ENCODE measurements at regions not wholly inside any gene's neighbourhood (a gene's known extent, or its start where the extent isn't known, plus 50 kb on each side); places are given as distances from the start of the nearest gene placed in this dataset.
A peak's percentile ranks its signal among the peaks of the same experiment; 100 is the strongest.

DNA sequence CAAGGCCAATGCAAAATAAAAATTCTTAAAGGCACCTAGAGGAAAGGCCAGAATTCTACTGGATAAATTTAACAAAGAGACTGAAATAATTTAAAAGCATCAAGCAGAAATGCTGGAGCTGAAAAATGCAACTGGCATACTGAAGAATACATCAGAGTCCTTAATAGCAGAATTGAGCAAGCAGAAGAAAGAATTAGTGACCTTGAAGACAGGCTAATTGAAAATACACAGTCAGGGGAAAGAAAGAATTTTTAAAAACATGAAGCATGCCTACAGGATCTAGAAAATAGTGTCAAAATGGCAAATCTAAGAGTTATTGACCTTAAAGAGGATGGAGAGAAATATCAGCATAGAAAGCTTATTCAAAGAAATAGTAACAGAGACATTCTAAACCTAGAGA, 371.7 kb downstream of the KLHL13 start:
- no peak for DNase-seq (ENCODE audit: extremely low read depth in 1 of 4, low spot score in 3 of 4)
- ATAC-seq, result no peak
- no peak for FAIRE-seq
- in situ Hi-C loops (cut with MboI), result no loop called here
- H3K9me3 ChIP-seq (replicated peaks; ENCODE audit: control insufficient read depth, insufficient read depth, low read depth, low read length), result no peaks in the 10 kb centered on the region
- H4K20me1 ChIP-seq (replicated peaks; ENCODE audit: control insufficient read depth, insufficient read depth, low read length), result no peaks in the 10 kb centered on the region
- H3K4me2 ChIP-seq (ENCODE audit: insufficient read depth, low read length), result no peak overlapping the region
- no TSS peak for BruUV-seq (replicated peaks)
- no peaks in the 10 kb centered on the region for H3K27me3 ChIP-seq (ENCODE audit: control insufficient read depth in 2 of 2, insufficient read depth in 2 of 2, low read length in 2 of 2)
- intact Hi-C loops (cut with micrococcal nuclease), result no loop called here
- TF ChIP-seq ZFP30 (CRISPR knock-in tag; IDR thresholded peaks at IDR 0.05; ENCODE audit: borderline replicate concordance), result 0 out of 2 replicates have a peak, but pooled peaks have one; percentile 63
- TF ChIP-seq ZNF384 (IDR thresholded peaks at IDR 0.05; ENCODE audit: low read depth, low read length), result no peak
- no peaks in the 10 kb centered on the region for H3K9me1 ChIP-seq (ENCODE audit: control insufficient read depth, insufficient read depth, low read length)
- ChIA-PET CTCF (ENCODE audit: low intra/inter-chr PET ratio) (no interaction called here), POLR2A (no interaction called here)
- no peak overlapping the region for H3K27ac ChIP-seq (ENCODE audit: extremely low read depth, low read depth, low read length)
- H3K9ac ChIP-seq (ENCODE audit: insufficient read depth in 1 of 2, low read depth in 2 of 2, low read length in 2 of 2), result no peak overlapping the region
- H3K79me2 ChIP-seq (ENCODE audit: control insufficient read depth, insufficient read depth, low read length), result no peaks in the 10 kb centered on the region
- no peaks in the 10 kb centered on the region for H3K36me3 ChIP-seq (ENCODE audit: control insufficient read depth, insufficient read depth, low read length)
- no peak overlapping the region for H2AFZ ChIP-seq (ENCODE audit: low read depth, low read length)
- no peak overlapping the region for H3K4me3 ChIP-seq
- no peaks in the 10 kb centered on the region for H3K4me1 ChIP-seq (replicated peaks in 1 of 2; ENCODE audit: control insufficient read depth in 2 of 2, insufficient read depth in 2 of 2, low read length in 2 of 2)

DNA sequence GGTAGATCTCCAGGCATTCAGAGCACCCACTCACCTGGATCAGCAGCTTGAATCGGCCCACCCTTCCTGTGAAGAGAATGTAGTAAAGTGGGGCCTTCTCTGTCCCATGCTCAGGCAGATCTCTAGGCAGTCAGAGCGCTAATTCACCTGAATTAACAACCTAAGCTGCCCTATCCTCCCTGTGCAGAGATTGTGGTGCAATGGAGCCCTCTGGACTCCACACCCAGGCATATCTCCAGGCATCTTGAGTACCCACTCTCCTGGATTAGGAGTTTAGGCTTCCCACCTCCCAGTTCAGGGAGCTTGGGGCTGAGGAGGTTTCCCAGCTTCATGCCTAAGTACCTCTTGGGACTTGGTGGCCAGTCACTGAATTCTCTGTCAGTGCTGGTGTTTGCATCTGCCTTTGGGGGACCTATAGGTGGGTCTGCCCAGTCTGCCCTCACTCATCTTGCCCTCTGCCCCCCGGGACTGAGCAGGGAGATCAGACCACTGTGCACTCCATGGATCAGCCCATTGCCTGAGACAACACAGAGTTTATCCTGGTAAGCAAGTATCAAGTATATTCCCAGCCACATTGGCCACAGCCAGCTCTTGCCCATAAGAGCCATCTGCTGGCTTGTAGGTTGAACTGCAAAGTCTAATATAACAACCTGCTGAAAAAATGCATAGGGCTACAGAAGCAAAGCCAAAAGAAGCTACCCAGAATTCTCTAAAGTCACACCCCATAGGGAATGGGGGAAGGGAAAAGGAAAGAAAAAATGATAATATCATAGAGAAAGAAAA, 372.9 kb downstream of the KLHL13 start:
- H3K4me1 ChIP-seq (replicated peaks in 1 of 2; ENCODE audit: control insufficient read depth in 2 of 2, insufficient read depth in 2 of 2, low read length in 2 of 2), result no peaks in the 10 kb centered on the region
- H3K9ac ChIP-seq (ENCODE audit: insufficient read depth in 1 of 2, low read depth in 2 of 2, low read length in 2 of 2), result no peak overlapping the region
- FAIRE-seq, result no peak
- intact Hi-C loops (cut with micrococcal nuclease), result no loop called here
- CTCF ChIA-PET (ENCODE audit: low intra/inter-chr PET ratio), result no interaction called here
- H3K27me3 ChIP-seq (ENCODE audit: control insufficient read depth in 2 of 2, insufficient read depth in 2 of 2, low read length in 2 of 2), result no peaks in the 10 kb centered on the region
- in situ Hi-C loops (cut with MboI), result no loop called here
- no peak overlapping the region for H3K4me2 ChIP-seq (ENCODE audit: insufficient read depth, low read length)
- H3K36me3 ChIP-seq (ENCODE audit: control insufficient read depth, insufficient read depth, low read length), result no peaks in the 10 kb centered on the region
- no peak overlapping the region for H3K27ac ChIP-seq (ENCODE audit: extremely low read depth, low read depth, low read length)
- no TSS peak for BruUV-seq (replicated peaks)
- no peak overlapping the region for H2AFZ ChIP-seq (ENCODE audit: low read depth, low read length)
- no peaks in the 10 kb centered on the region for H3K9me1 ChIP-seq (ENCODE audit: control insufficient read depth, insufficient read depth, low read length)
- no peak for ATAC-seq
- H4K20me1 ChIP-seq (replicated peaks; ENCODE audit: control insufficient read depth, insufficient read depth, low read length), result no peaks in the 10 kb centered on the region
- POLR2A ChIA-PET, result no interaction called here
- no peaks in the 10 kb centered on the region for H3K9me3 ChIP-seq (replicated peaks; ENCODE audit: control insufficient read depth, insufficient read depth, low read depth, low read length)
- 4% methylated on average over 3 of the region's 3 CpGs for WGBS (ENCODE audit: insufficient coverage, low coverage, missing lambda C conversion rate)
- no peak for DNase-seq (ENCODE audit: extremely low read depth in 1 of 4, low spot score in 3 of 4)
- no peaks in the 10 kb centered on the region for H3K79me2 ChIP-seq (ENCODE audit: control insufficient read depth, insufficient read depth, low read length)
- H3K4me3 ChIP-seq, result no peak overlapping the region
- TF ChIP-seq SMARCB1 (IDR thresholded peaks at IDR 0.05; ENCODE audit: insufficient read length, low read depth) (no peak), SMARCE1 (IDR thresholded peaks at IDR 0.05) (no peak), RBFOX2 (IDR thresholded peaks at IDR 0.05; ENCODE audit: low read depth, low read length) (no peak), BCOR (IDR thresholded peaks at IDR 0.05) (no peak)
- TF ChIP-seq, protein P1, sequence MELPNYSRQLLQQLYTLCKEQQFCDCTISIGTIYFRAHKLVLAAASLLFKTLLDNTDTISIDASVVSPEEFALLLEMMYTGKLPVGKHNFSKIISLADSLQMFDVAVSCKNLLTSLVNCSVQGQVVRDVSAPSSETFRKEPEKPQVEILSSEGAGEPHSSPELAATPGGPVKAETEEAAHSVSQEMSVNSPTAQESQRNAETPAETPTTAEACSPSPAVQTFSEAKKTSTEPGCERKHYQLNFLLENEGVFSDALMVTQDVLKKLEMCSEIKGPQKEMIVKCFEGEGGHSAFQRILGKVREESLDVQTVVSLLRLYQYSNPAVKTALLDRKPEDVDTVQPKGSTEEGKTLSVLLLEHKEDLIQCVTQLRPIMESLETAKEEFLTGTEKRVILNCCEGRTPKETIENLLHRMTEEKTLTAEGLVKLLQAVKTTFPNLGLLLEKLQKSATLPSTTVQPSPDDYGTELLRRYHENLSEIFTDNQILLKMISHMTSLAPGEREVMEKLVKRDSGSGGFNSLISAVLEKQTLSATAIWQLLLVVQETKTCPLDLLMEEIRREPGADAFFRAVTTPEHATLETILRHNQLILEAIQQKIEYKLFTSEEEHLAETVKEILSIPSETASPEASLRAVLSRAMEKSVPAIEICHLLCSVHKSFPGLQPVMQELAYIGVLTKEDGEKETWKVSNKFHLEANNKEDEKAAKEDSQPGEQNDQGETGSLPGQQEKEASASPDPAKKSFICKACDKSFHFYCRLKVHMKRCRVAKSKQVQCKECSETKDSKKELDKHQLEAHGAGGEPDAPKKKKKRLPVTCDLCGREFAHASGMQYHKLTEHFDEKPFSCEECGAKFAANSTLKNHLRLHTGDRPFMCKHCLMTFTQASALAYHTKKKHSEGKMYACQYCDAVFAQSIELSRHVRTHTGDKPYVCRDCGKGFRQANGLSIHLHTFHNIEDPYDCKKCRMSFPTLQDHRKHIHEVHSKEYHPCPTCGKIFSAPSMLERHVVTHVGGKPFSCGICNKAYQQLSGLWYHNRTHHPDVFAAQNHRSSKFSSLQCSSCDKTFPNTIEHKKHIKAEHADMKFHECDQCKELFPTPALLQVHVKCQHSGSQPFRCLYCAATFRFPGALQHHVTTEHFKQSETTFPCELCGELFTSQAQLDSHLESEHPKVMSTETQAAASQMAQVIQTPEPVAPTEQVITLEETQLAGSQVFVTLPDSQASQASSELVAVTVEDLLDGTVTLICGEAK (IDR thresholded peaks at IDR 0.05), result no peak
- TF ChIP-seq, protein P1 (CRISPR knock-in tag; IDR thresholded peaks at IDR 0.05), result no peak
